Right lobe of liver (tissue), 6 donors: ENCODE measurements at regions not wholly inside any gene's neighbourhood (a gene's known extent, or its start where the extent isn't known, plus 50 kb on each side); places are given as distances from the start of the nearest gene placed in this dataset.

Experiments used
- ATAC-seq, 4 donors: fragments of 200-7000 bp; cut with Tn5 transposase; one replicate each; pipeline ENCODE4 v1.9.1; 2020; ENCODE audit warnings: mild to moderate bottlenecking in 4 of 4, moderate library complexity in 4 of 4
- DNase-seq, 3 donors: peaks; one replicate each; pipeline ENCODE4 v3.0.0-alpha.2; 2020
- H3K27ac ChIP-seq, 3 donors: fragments of 200-600 bp; one replicate each; pipeline ENCODE4 v1.8.0; 2022
- H3K27me3 ChIP-seq, 2 donors: fragments of 200-600 bp; one replicate each; pipeline ENCODE4 v1.8.0; 2022
- H3K36me3 ChIP-seq, 4 donors: fragments of 200-600 bp; sonication (generic) in 1 of 4; one replicate each; pipeline versions ENCODE4 v1.5.1 to v1.8.0; 2017 to 2022; ENCODE audit warnings: control low read depth in 1 of 4
- H3K4me1 ChIP-seq, 4 donors: fragments of 200-600 bp; sonication (generic) in 1 of 4; one replicate each; pipeline versions ENCODE4 v1.5.1 to v1.8.0; 2017 to 2022; ENCODE audit warnings: control low read depth in 1 of 4
- H3K4me3 ChIP-seq, 3 donors: fragments of 200-600 bp; one replicate each; pipeline ENCODE4 v1.8.0; 2022
- H3K9me3 ChIP-seq, 4 donors: fragments of 200-600 bp; sonication (generic) in 1 of 4; one replicate each; pipeline versions ENCODE4 v1.5.1 to v1.8.0; 2017 to 2022; ENCODE audit warnings: control low read depth in 1 of 4
- CTCF ChIP-seq, 4 donors: fragments of 200-600 bp in 3 of 4; fragments of 450-650 bp in 1 of 4; IDR thresholded peaks; one replicate each; pipeline versions ENCODE4 v1.5.1 to v1.8.0; 2016 to 2022; ENCODE audit warnings: antibody characterized with exemption in 4 of 4, mild to moderate bottlenecking in 2 of 4
- POLR2A ChIP-seq: fragments of 450-650 bp; IDR thresholded peaks from one replicate; pipeline ENCODE4 v1.6.1; 2017; ENCODE audit warnings: antibody characterized with exemption, mild to moderate bottlenecking
- WGBS: methylation state at CpG from one replicate; pipeline ENCODE4 v1.1.6; 2018; ENCODE audit warnings: low coverage, low lambda C conversion rate; ENCODE audit not compliant: insufficient coverage; ENCODE audit errors: missing lambda C conversion rate; 5-methylcytosine and 5-hydroxymethylcytosine counted together
- intact Hi-C, 2 donors: fragments of 100-400 bp; cut with DNase I; formaldehyde crosslinking; loops; one replicate each; pipeline versions ENCODE4 v1.11.2 to v1.14.1; 2022
- donor health status: DM: no; HTN: yes; CAD: no.
- donor health status: DM: no; HTN: no; CAD: no.
- donor health status: DM: no; HTN: no; CAD: no.
- donor health status: DM: no; HTN: yes; CAD: no.
- donor health status: DM: no; HTN: yes; CAD: no.

- no peaks in the 10 kb centered on the region for H3K9me3 ChIP-seq
- DNase-seq (no peak), ATAC-seq (no peak)
- no peak overlapping the region for H3K27ac ChIP-seq
- H3K4me3 ChIP-seq: no peak overlapping the region
- no peaks in the 10 kb centered on the region for H3K4me1 ChIP-seq
- intact Hi-C loops: no loop called here
- no peaks in the 10 kb centered on the region for H3K36me3 ChIP-seq
- no peaks in the 10 kb centered on the region for H3K27me3 ChIP-seq
- no peak for TF ChIP-seq CTCF (IDR thresholded peaks at IDR 0.05)
- no peak for TF ChIP-seq POLR2A
- 46% methylated on average over 1 of the region's 1 CpG for WGBS
These were observed 106.3 kb upstream of the TCF4 start for GRCh38 chr18:55694291-55694690.

GRCh38 chr18:55688030-55688429 is 100.0 kb upstream of the TCF4 start:
- no peaks in the 10 kb centered on the region for H3K4me1 ChIP-seq
- 53% methylated on average over 3 of the region's 4 CpGs for WGBS
- ATAC-seq (no peak), DNase-seq (no peak)
- no peaks in the 10 kb centered on the region for H3K9me3 ChIP-seq
- no peak for TF ChIP-seq POLR2A
- no peak for TF ChIP-seq CTCF (IDR thresholded peaks at IDR 0.05)
- no peaks in the 10 kb centered on the region for H3K36me3 ChIP-seq
- no peak overlapping the region for H3K27ac ChIP-seq
- intact Hi-C loops: no loop called here
- no peak overlapping the region for H3K4me3 ChIP-seq
- H3K27me3 ChIP-seq: no peaks in the 10 kb centered on the region

GRCh38 chr18:55687106-55687505 is 99.1 kb upstream of the TCF4 start:
- DNase-seq: no peak
- Histone ChIP-seq H3K36me3 (no peaks in the 10 kb centered on the region), H3K27ac (no peak overlapping the region), H3K9me3 (no peaks in the 10 kb centered on the region), H3K4me3 (no peak overlapping the region), H3K4me1 (no peaks in the 10 kb centered on the region), H3K27me3 (no peaks in the 10 kb centered on the region)
- intact Hi-C loops: no loop called here
- no peak for ATAC-seq
- 26% methylated on average over 3 of the region's 3 CpGs for WGBS
- TF ChIP-seq POLR2A: no peak
- no peak for TF ChIP-seq CTCF (IDR thresholded peaks at IDR 0.05)

DNA sequence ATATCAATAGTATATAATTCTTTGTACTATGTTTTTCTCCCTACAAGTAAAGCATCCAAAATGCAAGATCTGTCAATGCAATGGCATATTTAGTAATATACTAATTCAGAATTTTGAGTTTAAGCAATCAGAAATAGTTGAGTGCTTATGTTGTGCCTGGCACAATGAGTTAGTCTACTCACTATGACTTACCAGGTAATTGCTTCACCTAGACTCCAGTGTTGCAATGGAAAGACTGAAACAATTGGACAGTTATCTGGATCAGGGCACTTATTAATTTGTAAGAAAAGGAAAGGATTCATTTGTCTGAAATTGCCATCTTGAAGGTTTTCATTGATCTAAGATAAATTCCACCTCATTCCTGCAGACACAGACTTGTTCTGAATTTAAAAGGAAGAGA is 97.6 kb upstream of the TCF4 start:
- no peak for ATAC-seq
- Histone ChIP-seq H3K4me3 (no peak overlapping the region), H3K27me3 (no peaks in the 10 kb centered on the region), H3K27ac (no peak overlapping the region), H3K9me3 (no peaks in the 10 kb centered on the region), H3K36me3 (no peaks in the 10 kb centered on the region), H3K4me1 (no peaks in the 10 kb centered on the region)
- no peak for TF ChIP-seq POLR2A
- TF ChIP-seq CTCF (IDR thresholded peaks at IDR 0.05): no peak
- intact Hi-C loops: no loop called here
- no peak for DNase-seq
